H1 (cell line): ENCODE measurements at regions not wholly inside any gene's neighbourhood (a gene's known extent, or its start where the extent isn't known, plus 50 kb on each side); places are given as distances from the start of the nearest gene placed in this dataset.

Source experiments
- CTCF ChIA-PET: fragments of 300-600 bp; sonication (Branson Sonifier 250); formaldehyde crosslinking; loops from one replicate; lab custom pipeline; 2021; ENCODE audit not compliant: partially characterized antibody; lab: Charles Lee
- POLR2A ChIA-PET: fragments of 300-600 bp; sonication (Branson Sonifier 250); formaldehyde crosslinking; loops from one replicate; lab custom pipeline; 2021; ENCODE audit warnings: inconsistent platforms; ENCODE audit not compliant: partially characterized antibody; lab: Charles Lee
- DNase-seq, 2 experiments: peaks; one replicate each; pipeline versions ENCODE4 v3.0.0 to v3.0.0-alpha.2; 2010 to 2022; ENCODE audit warnings: low spot score in 2 of 2, low read depth in 1 of 2, mixed read lengths in 1 of 2
- FAIRE-seq: peaks from 2 replicates; lab custom pipeline; 2011; peaks lifted over from hg19 to GRCh38; lab: Jason Lieb, UNC
- H2AFZ ChIP-seq: 2 replicates; pipeline ENCODE4 v1.8.1; 2012; ENCODE audit warnings: low read length, inconsistent platforms
- H2AK5ac ChIP-seq: 2 replicates; pipeline ENCODE4 v1.6.1; 2013; ENCODE audit warnings: low read depth, low read length
- H2BK120ac ChIP-seq: replicated peaks from 2 replicates; pipeline ENCODE3; 2013; ENCODE audit warnings: low read depth, low read length, inconsistent platforms
- H2BK12ac ChIP-seq: 2 replicates; pipeline ENCODE4 v1.6.1; 2013; ENCODE audit warnings: low read depth, low read length
- H2BK15ac ChIP-seq: 2 replicates; pipeline ENCODE4 v1.6.1; 2013; ENCODE audit warnings: low read length
- H2BK20ac ChIP-seq: 2 replicates; pipeline ENCODE4 v1.6.1; 2013; ENCODE audit warnings: low read length
- H2BK5ac ChIP-seq: 2 replicates; pipeline ENCODE4 v1.6.1; 2013; ENCODE audit warnings: low read depth, low read length
- H3K14ac ChIP-seq: 2 replicates; pipeline ENCODE4 v1.6.1; 2013; ENCODE audit warnings: inconsistent platforms; ENCODE audit not compliant: insufficient read length
- H3K18ac ChIP-seq: 2 replicates; pipeline ENCODE4 v1.6.1; 2013; ENCODE audit warnings: low read length; ENCODE audit errors: extremely low read depth
- H3K23ac ChIP-seq: 2 replicates; pipeline ENCODE4 v1.6.1; 2013; ENCODE audit warnings: inconsistent platforms; ENCODE audit not compliant: insufficient read length
- H3K23me2 ChIP-seq: 2 replicates; pipeline ENCODE4 v1.6.1; 2013; ENCODE audit warnings: low read depth, low read length
- H3K27ac ChIP-seq: 2 replicates; pipeline ENCODE4 v1.6.1; 2011; ENCODE audit warnings: low read depth, low read length, inconsistent platforms
- H3K27me3 ChIP-seq, 4 experiments: replicated peaks in 1 of 4; 1 replicate in 1 of 4; 2 replicates in 3 of 4; pipeline versions ENCODE4 v1.6.1 to v1.8.1; 2011 to 2013; ENCODE audit warnings: low read length in 3 of 4, mild to moderate bottlenecking in 3 of 4, inconsistent platforms in 2 of 4, mixed read lengths in 2 of 4, moderate library complexity in 1 of 4; ENCODE audit not compliant: control insufficient read depth in 3 of 4, insufficient read depth in 3 of 4; ENCODE audit errors: extremely low read depth in 1 of 4
- H3K36me3 ChIP-seq, 4 experiments: 2 replicates each; pipeline versions ENCODE4 v1.6.1 to v1.8.1; 2011 to 2013; ENCODE audit warnings: mild to moderate bottlenecking in 4 of 4, low read length in 3 of 4, moderate library complexity in 2 of 4, control low read depth in 1 of 4, inconsistent platforms in 1 of 4; ENCODE audit not compliant: insufficient read depth in 4 of 4, control insufficient read depth in 2 of 4
- H3K4ac ChIP-seq: replicated peaks from 2 replicates; pipeline ENCODE3; 2013; ENCODE audit warnings: low read length, low read depth, mixed read lengths, inconsistent platforms; ENCODE audit not compliant: insufficient read length
- H3K4me1 ChIP-seq, 4 experiments: replicated peaks in 1 of 4; 1 replicate in 1 of 4; 2 replicates in 3 of 4; pipeline versions ENCODE4 v1.6.1 to v1.8.1; 2011 to 2013; ENCODE audit warnings: low read length in 3 of 4, inconsistent platforms in 2 of 4, mixed read lengths in 1 of 4; ENCODE audit not compliant: insufficient read depth in 4 of 4, control insufficient read depth in 3 of 4
- H3K4me2 ChIP-seq, 2 experiments: 2 replicates each; pipeline versions ENCODE4 v1.6.1 to v1.8.1; 2011 to 2013; ENCODE audit warnings: low read depth in 2 of 2, low read length in 2 of 2, control low read depth in 1 of 2, inconsistent platforms in 1 of 2, mild to moderate bottlenecking in 1 of 2; ENCODE audit not compliant: insufficient read depth in 1 of 2
- H3K4me3 ChIP-seq, 4 experiments: fragments of 200-600, 300-600 bp in 1 of 4; sonication (generic), shearing (Covaris generic), sonication (Bioruptor Twin) in 1 of 4; 2 replicates each; pipeline versions ENCODE4 v1.5.1 to v1.8.1; 2011 to 2016; ENCODE audit warnings: low read length in 4 of 4, low read depth in 3 of 4, control low read depth in 2 of 4, inconsistent platforms in 2 of 4, mild to moderate bottlenecking in 2 of 4, mixed read lengths in 1 of 4, moderate library complexity in 1 of 4; ENCODE audit not compliant: insufficient read depth in 2 of 4; ENCODE audit errors: extremely low read depth in 1 of 4
- H3K56ac ChIP-seq: replicated peaks from 2 replicates; pipeline ENCODE3; 2013; ENCODE audit warnings: low read depth, mild to moderate bottlenecking, mixed read lengths, low read length, inconsistent platforms; ENCODE audit not compliant: insufficient read length
- H3K79me1 ChIP-seq: 2 replicates; pipeline ENCODE4 v1.6.1; 2013; ENCODE audit warnings: low read depth, low read length, control low read depth
- H3K79me2 ChIP-seq, 2 experiments: 2 replicates each; pipeline versions ENCODE4 v1.6.1 to v1.8.1; 2012 to 2013; ENCODE audit warnings: low read length in 2 of 2, mild to moderate bottlenecking in 2 of 2, inconsistent platforms in 1 of 2; ENCODE audit not compliant: insufficient read depth in 2 of 2, control insufficient read depth in 1 of 2
- H3K9ac ChIP-seq, 4 experiments: replicated peaks in 1 of 4; 1 replicate in 1 of 4; 2 replicates in 3 of 4; pipeline versions ENCODE4 v1.6.1 to v1.8.1; 2011 to 2013; ENCODE audit warnings: low read depth in 3 of 4, low read length in 3 of 4, control low read depth in 2 of 4, mild to moderate bottlenecking in 2 of 4, moderate library complexity in 2 of 4, inconsistent platforms in 1 of 4; ENCODE audit errors: extremely low read depth in 1 of 4
- H3K9me3 ChIP-seq, 2 experiments: 2 replicates each; pipeline versions ENCODE4 v1.6.1 to v1.8.1; 2012 to 2013; ENCODE audit warnings: mild to moderate bottlenecking in 2 of 2, moderate library complexity in 2 of 2, control low read depth in 1 of 2, inconsistent platforms in 1 of 2, low read depth in 1 of 2, low read length in 1 of 2, mixed read lengths in 1 of 2; ENCODE audit not compliant: insufficient read depth in 2 of 2
- H4K20me1 ChIP-seq, 2 experiments: replicated peaks in 1 of 2; 2 replicates each; pipeline versions ENCODE3 to v1.8.1; 2011 to 2013; ENCODE audit warnings: inconsistent platforms in 2 of 2, low read length in 2 of 2, mild to moderate bottlenecking in 1 of 2; ENCODE audit not compliant: insufficient read depth in 2 of 2, control insufficient read depth in 1 of 2
- H4K5ac ChIP-seq: 2 replicates; pipeline ENCODE4 v1.6.1; 2013; ENCODE audit warnings: low read length, low read depth, mixed read lengths, inconsistent platforms; ENCODE audit not compliant: insufficient read length
- H4K8ac ChIP-seq: 2 replicates; pipeline ENCODE4 v1.8.0; 2013; ENCODE audit warnings: mild to moderate bottlenecking, moderate library complexity, low read length, inconsistent platforms; ENCODE audit not compliant: insufficient read depth; ENCODE audit errors: extremely low read depth
- H4K91ac ChIP-seq: replicated peaks from 2 replicates; pipeline ENCODE3; 2013; ENCODE audit warnings: low read length, mixed read lengths, inconsistent platforms; ENCODE audit not compliant: insufficient read length
- KDM4A ChIP-seq: IDR thresholded peaks from one replicate; pipeline ENCODE4 v1.7.1; 2012; ENCODE audit warnings: low read depth, mild to moderate bottlenecking, moderate library complexity, low read length, inconsistent platforms; ENCODE audit not compliant: severe bottlenecking
- PHF8 ChIP-seq: fragments of 200-600 bp; sonication (generic); conservative IDR thresholded peaks from 2 replicates; pipeline ENCODE4 v1.7.1; 2012; ENCODE audit warnings: low read depth, mild to moderate bottlenecking, inconsistent platforms, low read length, moderate library complexity
- POLR2AphosphoS5 ChIP-seq: IDR thresholded peaks from 2 replicates; pipeline ENCODE4 v1.6.1; 2011; ENCODE audit warnings: low read depth, low read length
- RBBP5 ChIP-seq: IDR thresholded peaks from 2 replicates; pipeline ENCODE4 v1.7.1; 2012; ENCODE audit warnings: low read depth, mild to moderate bottlenecking, inconsistent platforms, low read length, moderate library complexity, borderline replicate concordance
- SAP30 ChIP-seq: fragments of 300-600 bp; sonication (generic); IDR thresholded peaks from 2 replicates; pipeline ENCODE4 v1.7.1; 2012; ENCODE audit warnings: low read length, moderate library complexity, mild to moderate bottlenecking, inconsistent platforms; ENCODE audit not compliant: insufficient read depth, insufficient replicate concordance
- SIN3A ChIP-seq, 2 experiments: IDR thresholded peaks in 1 of 2; conservative IDR thresholded peaks in 1 of 2; 2 replicates each; pipeline ENCODE4 v1.6.1; 2011 to 2012; ENCODE audit warnings: low read length in 2 of 2, improper control_type of control experiment in 1 of 2, low read depth in 1 of 2, mild to moderate bottlenecking in 1 of 2
- SUZ12 ChIP-seq: fragments of 200-600 bp; sonication (generic); IDR thresholded peaks from 2 replicates; pipeline ENCODE4 v1.6.1; 2012; ENCODE audit warnings: mild to moderate bottlenecking, inconsistent platforms, low read length, moderate library complexity, mixed read lengths
- YY1 ChIP-seq: IDR thresholded peaks from 2 replicates; pipeline ENCODE4 v1.6.1; 2011; ENCODE audit warnings: low read depth, mild to moderate bottlenecking, low read length
- WGBS, 2 experiments: shearing (Covaris generic) in 1 of 2; methylation state at CpG; one replicate each; pipeline versions ENCODE4 v1.1.6 to v1.1.7; 2013 to 2015; ENCODE audit warnings: low lambda C conversion rate in 2 of 2, mixed read lengths in 2 of 2, inconsistent platforms in 1 of 2, low coverage in 1 of 2, missing lambda C conversion rate in 1 of 2; ENCODE audit not compliant: insufficient replicate concordance in 2 of 2, insufficient coverage in 1 of 2, insufficient read length in 1 of 2; ENCODE audit errors: extremely low coverage in 1 of 2, missing lambda C conversion rate in 1 of 2; 5-methylcytosine and 5-hydroxymethylcytosine counted together

DNA sequence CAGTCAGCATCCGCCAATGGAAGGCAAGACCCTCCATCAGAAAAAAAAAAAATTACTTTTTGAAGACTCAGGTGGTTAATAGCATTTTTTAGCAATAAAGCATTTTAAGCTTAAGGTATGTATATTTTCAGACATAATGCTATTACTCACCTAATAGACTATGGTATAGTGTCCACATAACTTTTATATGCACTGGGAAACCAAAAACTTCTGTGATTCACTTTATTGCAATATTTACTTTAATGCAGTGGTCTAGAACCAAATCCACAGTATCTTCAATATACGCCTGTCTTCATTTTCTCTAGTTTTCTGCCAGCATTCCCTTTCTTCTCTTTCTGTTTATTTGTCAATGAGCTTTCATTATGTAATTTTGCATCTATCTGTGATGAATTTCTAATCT lies 418.1 kb downstream of the SLITRK6 start:
- Histone ChIP-seq H3K27ac (no peak overlapping the region), H3K18ac (no peak overlapping the region), H4K5ac (no peak overlapping the region), H3K4me3 (no peak overlapping the region), H3K9ac (no peak overlapping the region), H3K79me1 (no peaks in the 10 kb centered on the region), H3K14ac (no peak overlapping the region), H3K36me3 (no peaks in the 10 kb centered on the region), H2AFZ (no peak overlapping the region), H3K4me1 (no peaks in the 10 kb centered on the region), H2AK5ac (no peak overlapping the region), H2BK12ac (no peak overlapping the region), H3K23me2 (no peaks in the 10 kb centered on the region), H3K56ac (no peak overlapping the region), H4K91ac (no peak overlapping the region), H3K4me2 (no peak overlapping the region), H2BK20ac (no peak overlapping the region), H3K4ac (no peak overlapping the region), H2BK120ac (no peak overlapping the region), H3K27me3 (no peaks in the 10 kb centered on the region), H3K23ac (no peak overlapping the region), H4K8ac (no peak overlapping the region), H2BK5ac (no peak overlapping the region), H2BK15ac (no peak overlapping the region), H3K9me3 (no peaks in the 10 kb centered on the region), H3K79me2 (no peaks in the 10 kb centered on the region), H4K20me1 (no peaks in the 10 kb centered on the region)
- POLR2A ChIA-PET: no interaction called here
- 94% methylated on average over 2 of the region's 2 CpGs; no CpG with 5 or more reads in 1 of the 2 experiments for WGBS, 2 experiments
- no peak for TF ChIP-seq KDM4A
- no peak for TF ChIP-seq POLR2AphosphoS5
- TF ChIP-seq RBBP5: no peak
- no peak for TF ChIP-seq SUZ12
- TF ChIP-seq PHF8: no peak
- no peak for TF ChIP-seq SIN3A (conservative IDR thresholded peaks at IDR 0.05 in 1 of 2, IDR thresholded peaks at IDR 0.05 in 1 of 2; ENCODE audit: low read depth in 1 of 2, low read length in 2 of 2)
- TF ChIP-seq SAP30: no peak
- TF ChIP-seq YY1: no peak
- CTCF ChIA-PET: no interaction called here
- FAIRE-seq (no peak), DNase-seq (no peak)
